ENCODE measurements at regions not wholly inside any gene's neighbourhood (a gene's known extent, or its start where the extent isn't known, plus 50 kb on each side); places are given as distances from the start of the nearest gene placed in this dataset.

GRCh38 chr10:62577076-62577475 is 202.9 kb downstream of the ZNF365 start:
- POLR2A ChIA-PET, result no interaction called here
- Mint-ChIP-seq H3K27ac (no peak overlapping the region), H3K9me3 (no peaks in the 10 kb centered on the region), H3K36me3 (ENCODE audit: low read depth) (no peaks in the 10 kb centered on the region), H3K27me3 (peaks cover 12% of the 10 kb centered on the region), H3K4me3 (no peak overlapping the region), H3K4me1 (no peaks in the 10 kb centered on the region)
- CTCF ChIA-PET, result interaction anchor here (1.5 kb wide), 1 partner anchor 140 kb away, joined by 5 read pairs; no protein-coding TSS in a partner anchor
- no peak for DNase-seq

GRCh38 chr10:62577666-62578291 is 203.6 kb downstream of the ZNF365 start:
- Mint-ChIP-seq H3K9me3 (no peaks in the 10 kb centered on the region), H3K27me3 (peaks cover 12% of the 10 kb centered on the region), H3K27ac (no peak overlapping the region), H3K4me3 (no peak overlapping the region), H3K4me1 (no peaks in the 10 kb centered on the region), H3K36me3 (ENCODE audit: low read depth) (no peaks in the 10 kb centered on the region)
- POLR2A ChIA-PET, result no interaction called here
- DNase-seq, result no peak
- CTCF ChIA-PET, result interaction anchor here (1.0 to 1.5 kb wide), 2 partner anchors 10 to 141 kb away, joined by 3 to 5 read pairs; no protein-coding TSS in a partner anchor

- POLR2A ChIA-PET, result no interaction called here
Measured at GRCh38 chr10:62578301-62578700, 204.1 kb downstream of the ZNF365 start.

DNA sequence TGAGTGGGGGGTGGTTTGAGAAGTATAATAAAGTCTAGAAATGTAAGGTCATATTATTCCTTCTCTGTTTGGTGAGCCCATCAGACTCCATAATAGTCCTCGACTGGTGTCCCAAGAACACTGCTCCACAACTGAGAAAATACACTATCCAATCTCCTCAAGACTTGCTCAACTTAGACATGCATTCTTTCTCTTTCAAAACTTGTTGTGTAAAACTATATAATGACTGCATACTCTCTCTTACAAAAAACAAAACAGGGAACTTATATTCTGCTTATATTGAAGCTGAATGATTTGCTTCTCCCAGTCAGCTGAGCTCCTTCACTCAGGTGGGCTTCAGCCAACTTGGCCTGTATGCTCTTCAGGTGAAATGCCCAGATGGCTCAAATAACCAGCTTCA is 204.7 kb downstream of the ZNF365 start:
- no peak for DNase-seq
- H3K27me3 Mint-ChIP-seq, result peaks cover 12% of the 10 kb centered on the region
- no peak overlapping the region for H3K4me3 Mint-ChIP-seq
- H3K27ac Mint-ChIP-seq, result no peak overlapping the region
- CTCF ChIA-PET, result no interaction called here
- no peaks in the 10 kb centered on the region for H3K36me3 Mint-ChIP-seq (ENCODE audit: low read depth)
- H3K9me3 Mint-ChIP-seq, result no peaks in the 10 kb centered on the region
- POLR2A ChIA-PET, result no interaction called here
- H3K4me1 Mint-ChIP-seq, result no peaks in the 10 kb centered on the region

More at GRCh38 chr10:62578301-62578700, 204.1 kb downstream of the ZNF365 start:
- CTCF ChIA-PET, result interaction anchor here (1.0 to 1.5 kb wide), 2 partner anchors 9 to 141 kb away, joined by 3 to 5 read pairs; no protein-coding TSS in a partner anchor
- no peak overlapping the region for H3K27ac Mint-ChIP-seq
- DNase-seq, result no peak
- H3K27me3 Mint-ChIP-seq, result peaks cover 12% of the 10 kb centered on the region
- no peak overlapping the region for H3K4me3 Mint-ChIP-seq
- H3K4me1 Mint-ChIP-seq, result no peaks in the 10 kb centered on the region
- H3K36me3 Mint-ChIP-seq (ENCODE audit: low read depth), result no peaks in the 10 kb centered on the region
- H3K9me3 Mint-ChIP-seq, result no peaks in the 10 kb centered on the region

DNA sequence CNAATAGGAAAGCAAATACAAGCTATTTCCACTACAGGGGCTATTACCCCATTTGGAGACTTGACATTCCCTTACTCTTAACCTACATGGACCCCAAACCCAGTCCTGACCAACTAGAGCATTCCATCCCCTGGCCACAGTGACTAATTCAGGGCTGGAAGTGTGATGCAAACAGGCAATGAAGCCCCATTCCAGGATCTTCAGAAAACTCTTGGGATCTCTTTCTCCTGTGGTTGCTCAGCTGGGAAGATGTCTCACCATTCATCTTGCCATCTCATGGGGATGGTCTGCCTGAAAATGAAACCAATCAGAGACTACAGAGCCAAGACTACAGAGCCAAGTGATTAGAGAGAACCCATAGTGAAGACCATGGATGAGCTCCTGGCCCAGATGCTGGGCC is 206.2 kb downstream of the ZNF365 start:
- H3K9me3 Mint-ChIP-seq, result no peaks in the 10 kb centered on the region
- no peak for DNase-seq
- peaks cover 11% of the 10 kb centered on the region for H3K27me3 Mint-ChIP-seq
- CTCF ChIA-PET, result no interaction called here
- POLR2A ChIA-PET, result no interaction called here
- no peak overlapping the region for H3K27ac Mint-ChIP-seq
- H3K4me3 Mint-ChIP-seq, result no peak overlapping the region
- H3K36me3 Mint-ChIP-seq (ENCODE audit: low read depth), result no peaks in the 10 kb centered on the region
- no peaks in the 10 kb centered on the region for H3K4me1 Mint-ChIP-seq

- Mint-ChIP-seq H3K27ac (no peak overlapping the region), H3K4me1 (no peaks in the 10 kb centered on the region), H3K4me3 (no peak overlapping the region), H3K9me3 (no peaks in the 10 kb centered on the region), H3K27me3 (peaks cover 8% of the 10 kb centered on the region), H3K36me3 (ENCODE audit: low read depth) (no peaks in the 10 kb centered on the region)
- POLR2A ChIA-PET, result no interaction called here
- no peak for DNase-seq
- CTCF ChIA-PET, result no interaction called here
Measured at GRCh38 chr10:62581351-62581750, 207.2 kb downstream of the ZNF365 start.

- POLR2A ChIA-PET, result no interaction called here
- H3K36me3 Mint-ChIP-seq (ENCODE audit: low read depth), result no peaks in the 10 kb centered on the region
- H3K9me3 Mint-ChIP-seq, result no peaks in the 10 kb centered on the region
- H3K27me3 Mint-ChIP-seq, result peaks cover 7% of the 10 kb centered on the region
- DNase-seq, result no peak
- no peak overlapping the region for H3K4me3 Mint-ChIP-seq
- no peak overlapping the region for H3K27ac Mint-ChIP-seq
- CTCF ChIA-PET, result no interaction called here
- H3K4me1 Mint-ChIP-seq, result no peaks in the 10 kb centered on the region
Measured at GRCh38 chr10:62582101-62582705, 208.0 kb downstream of the ZNF365 start.

DNA sequence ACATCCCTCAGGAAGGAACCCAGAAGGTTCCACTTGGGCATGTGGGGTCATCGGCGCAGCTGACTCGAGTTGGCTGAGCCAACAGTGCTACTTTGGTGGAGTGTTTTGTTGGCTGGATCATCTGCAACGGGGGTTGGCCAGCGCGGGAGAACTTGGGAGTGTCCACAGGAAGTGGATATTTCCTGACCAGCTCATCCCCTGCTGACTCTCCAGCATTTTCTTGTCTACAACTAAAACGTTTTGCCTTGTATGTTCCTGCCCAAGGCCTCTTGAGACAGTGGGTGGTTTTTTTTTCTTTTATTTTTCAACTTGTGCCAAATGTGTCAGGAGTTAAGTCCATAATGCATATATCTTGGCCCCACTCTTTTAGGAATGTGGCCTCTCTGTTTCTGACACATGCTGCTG is 208.6 kb downstream of the ZNF365 start:
- Mint-ChIP-seq H3K27me3 (peaks cover 10% of the 10 kb centered on the region), H3K9me3 (no peaks in the 10 kb centered on the region), H3K27ac (no peak overlapping the region), H3K36me3 (ENCODE audit: low read depth) (no peaks in the 10 kb centered on the region), H3K4me1 (no peaks in the 10 kb centered on the region), H3K4me3 (no peak overlapping the region)
- ChIA-PET POLR2A (no interaction called here), CTCF (no interaction called here)
- no peak for DNase-seq

DNA sequence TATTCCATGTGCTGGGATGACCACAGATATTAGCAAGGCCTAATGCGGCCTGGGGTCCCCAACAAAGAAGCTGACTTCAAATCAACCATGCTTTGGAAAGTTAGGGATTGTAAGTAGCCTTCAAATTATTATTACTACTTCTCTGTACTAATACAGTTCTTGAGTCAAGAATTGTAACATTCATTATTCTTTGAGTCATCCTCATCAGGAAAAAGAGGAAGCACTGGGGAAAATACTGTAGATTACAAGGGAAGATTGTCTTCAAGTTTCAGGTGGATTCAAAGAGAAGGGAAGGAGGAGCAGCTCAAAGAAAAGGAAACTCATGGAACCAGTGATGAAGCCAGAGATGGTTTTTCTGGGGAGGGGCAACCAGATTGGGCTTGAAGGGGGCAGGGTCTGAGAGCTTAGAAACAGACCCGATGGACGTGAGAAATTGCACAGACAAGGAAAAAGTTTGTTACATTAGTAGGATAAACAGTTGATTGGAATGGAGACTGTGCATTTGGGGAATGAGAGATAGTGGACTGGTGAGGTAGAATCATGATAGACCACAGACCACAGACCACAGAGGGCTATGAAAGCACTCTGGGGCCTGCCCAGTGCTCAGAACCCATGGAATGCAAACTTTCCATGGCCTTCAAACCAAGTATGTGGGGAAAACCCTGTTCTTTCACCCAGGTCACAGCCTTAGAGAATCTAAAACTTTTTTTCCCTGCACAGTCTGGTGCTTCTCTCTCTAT is 209.9 kb downstream of the ZNF365 start:
- Mint-ChIP-seq H3K27me3 (peaks cover 9% of the 10 kb centered on the region), H3K9me3 (peaks cover 2% of the 10 kb centered on the region), H3K27ac (no peak overlapping the region), H3K4me1 (no peaks in the 10 kb centered on the region), H3K4me3 (no peak overlapping the region), H3K36me3 (ENCODE audit: low read depth) (no peaks in the 10 kb centered on the region)
- ChIA-PET CTCF (interaction anchor here (1.2 kb wide), 1 partner anchor 146 kb away, joined by 3 read pairs; no protein-coding TSS in a partner anchor), POLR2A (no interaction called here)
- no peak for DNase-seq

DNA sequence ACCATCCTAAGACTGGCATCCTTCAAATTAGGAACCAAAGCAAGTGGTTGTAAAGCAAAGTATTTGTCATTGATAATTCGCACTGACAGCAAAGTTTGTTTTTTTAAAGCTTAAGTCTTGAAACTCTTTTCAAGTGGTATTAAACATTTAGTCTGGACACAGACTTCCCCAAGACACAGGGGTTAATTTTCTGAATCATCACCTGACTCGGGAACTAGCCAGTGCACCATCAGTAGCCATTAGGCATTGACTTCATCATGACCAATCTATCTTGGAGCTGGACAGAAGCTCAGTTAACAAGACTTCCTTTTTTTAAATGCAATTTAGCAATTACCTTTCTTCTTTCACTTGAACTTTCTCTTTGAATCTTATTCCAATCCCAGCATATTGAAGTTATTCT is 210.6 kb downstream of the ZNF365 start:
- no peak overlapping the region for H3K4me3 Mint-ChIP-seq
- ChIA-PET POLR2A (no interaction called here), CTCF (no interaction called here)
- DNase-seq, result no peak
- peaks cover 2% of the 10 kb centered on the region for H3K9me3 Mint-ChIP-seq
- H3K4me1 Mint-ChIP-seq, result no peaks in the 10 kb centered on the region
- H3K36me3 Mint-ChIP-seq (ENCODE audit: low read depth), result no peaks in the 10 kb centered on the region
- no peak overlapping the region for H3K27ac Mint-ChIP-seq
- H3K27me3 Mint-ChIP-seq, result peaks cover 9% of the 10 kb centered on the region

- Mint-ChIP-seq H3K4me3 (no peak overlapping the region), H3K36me3 (ENCODE audit: low read depth) (no peaks in the 10 kb centered on the region), H3K27ac (no peak overlapping the region), H3K4me1 (no peaks in the 10 kb centered on the region), H3K27me3 (peaks cover 12% of the 10 kb centered on the region), H3K9me3 (peaks cover 2% of the 10 kb centered on the region)
- no peak for DNase-seq
- ChIA-PET POLR2A (no interaction called here), CTCF (no interaction called here)
Measured at GRCh38 chr10:62585211-62585775, 211.1 kb downstream of the ZNF365 start.

DNA sequence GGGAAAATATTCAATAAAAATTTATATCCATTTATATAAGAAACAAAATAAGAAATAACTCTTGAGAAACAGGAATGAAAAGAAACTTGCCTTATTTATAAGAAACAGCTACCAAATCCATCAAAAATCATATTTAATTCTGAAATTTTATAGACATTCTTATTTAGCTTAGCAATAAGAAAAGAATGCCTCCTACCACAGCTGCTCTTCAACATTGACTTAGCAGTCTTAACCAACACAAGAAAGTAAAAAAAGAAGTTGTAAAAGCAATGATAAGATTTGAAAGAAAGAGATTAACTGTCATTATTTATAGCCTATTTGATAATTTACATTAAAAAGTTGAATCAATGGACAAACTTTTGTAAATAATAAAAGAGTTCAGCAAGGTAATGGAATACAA is 212.8 kb downstream of the ZNF365 start:
- no peaks in the 10 kb centered on the region for H3K36me3 Mint-ChIP-seq (ENCODE audit: low read depth)
- H3K27ac Mint-ChIP-seq, result no peak overlapping the region
- peaks cover 18% of the 10 kb centered on the region for H3K27me3 Mint-ChIP-seq
- CTCF ChIA-PET, result interaction anchor here (0.6 to 1.2 kb wide), 2 partner anchors 9 to 95 kb away, joined by 3 read pairs; no protein-coding TSS in a partner anchor
- POLR2A ChIA-PET, result no interaction called here
- DNase-seq, result no peak
- peaks cover 2% of the 10 kb centered on the region for H3K9me3 Mint-ChIP-seq
- H3K4me1 Mint-ChIP-seq, result no peaks in the 10 kb centered on the region
- H3K4me3 Mint-ChIP-seq, result no peak overlapping the region

GRCh38 chr10:62588116-62588515 is 213.9 kb downstream of the ZNF365 start:
- DNase-seq, result no peak
- Mint-ChIP-seq H3K27me3 (peaks cover 20% of the 10 kb centered on the region), H3K4me1 (no peaks in the 10 kb centered on the region), H3K9me3 (peaks cover 2% of the 10 kb centered on the region), H3K4me3 (no peak overlapping the region), H3K27ac (no peak overlapping the region), H3K36me3 (ENCODE audit: low read depth) (no peaks in the 10 kb centered on the region)
- CTCF ChIA-PET, result interaction anchor here (1.2 kb wide), 1 partner anchor 10 kb away, joined by 3 read pairs; no protein-coding TSS in a partner anchor
- POLR2A ChIA-PET, result no interaction called here

All from activated CD4-positive, alpha-beta memory T cell treated with anti-CD3 and anti-CD28 coated beads, Interleukin-2, amount 10 ng/mL, durations not matched to agents 7 days and 5 days (primary cell).